ENCODE measurements at regions not wholly inside any gene's neighbourhood (a gene's known extent, or its start where the extent isn't known, plus 50 kb on each side); places are given as distances from the start of the nearest gene placed in this dataset.
A peak's percentile ranks its signal among the peaks of the same experiment; 100 is the strongest.

GRCh38 chr9:81031422-81032029, 657.8 kb downstream of the TLE1 start:
- TF ChIP-seq CTCF (conservative IDR thresholded peaks at IDR 0.05): no peak
- TF ChIP-seq EZH2 (IDR thresholded peaks at IDR 0.05; ENCODE audit: low read depth): no peak
- intact Hi-C loops (cut with micrococcal nuclease; ENCODE audit: unreplicated experiment): loop anchor here (1.0 kb wide), 1 partner anchor 528 kb away; no protein-coding TSS in a partner anchor
- H3K27me3 ChIP-seq (ENCODE audit: insufficient read depth, low read depth): no peaks in the 10 kb centered on the region
- H2AFZ ChIP-seq: no peak overlapping the region
- CTCF ChIA-PET: no interaction called here
- no peaks in the 10 kb centered on the region for H3K9me2 ChIP-seq (ENCODE audit: insufficient read depth)
- H3K9me3 ChIP-seq (ENCODE audit: insufficient read depth, low read depth): peaks cover 5% of the 10 kb centered on the region
- H3K4me2 ChIP-seq: no peak overlapping the region
- POLR2A ChIA-PET (ENCODE audit: unreplicated experiment): no interaction called here
- BruUV-seq (replicated peaks): no TSS peak
- no peak overlapping the region for H3K27ac ChIP-seq
- no peak overlapping the region for H3K4me3 ChIP-seq
- peaks cover 5% of the 10 kb centered on the region; the same call in 1 of the 2 replicates for H3K4me1 ChIP-seq (replicated peaks; ENCODE audit: insufficient read depth)
- no peak for DNase-seq
- H3K79me2 ChIP-seq (ENCODE audit: low read depth): no peaks in the 10 kb centered on the region
- H4K20me1 ChIP-seq (ENCODE audit: insufficient read depth): no peaks in the 10 kb centered on the region
- peaks cover 5% of the 10 kb centered on the region; the same call in 1 of the 2 replicates for H3K36me3 ChIP-seq (ENCODE audit: low read depth)
- H3F3A ChIP-seq (ENCODE audit: insufficient read depth, low read depth): peaks cover 7% of the 10 kb centered on the region; the same call in 1 of the 2 replicates

GRCh38 chr9:81030027-81030426, 659.3 kb downstream of the TLE1 start:
- Histone ChIP-seq H2AFZ (no peak overlapping the region), H3K4me1 (replicated peaks; ENCODE audit: insufficient read depth) (peaks cover 5% of the 10 kb centered on the region; the same call in 1 of the 2 replicates), H3K79me2 (ENCODE audit: low read depth) (no peaks in the 10 kb centered on the region), H3K4me3 (no peak overlapping the region), H3K27ac (no peak overlapping the region), H3K36me3 (ENCODE audit: low read depth) (peaks cover 5% of the 10 kb centered on the region; the same call in 1 of the 2 replicates), H3K4me2 (no peak overlapping the region), H4K20me1 (ENCODE audit: insufficient read depth) (no peaks in the 10 kb centered on the region), H3F3A (ENCODE audit: insufficient read depth, low read depth) (peaks cover 7% of the 10 kb centered on the region; the same call in 1 of the 2 replicates), H3K27me3 (ENCODE audit: insufficient read depth, low read depth) (no peaks in the 10 kb centered on the region), H3K9me3 (ENCODE audit: insufficient read depth, low read depth) (peaks cover 5% of the 10 kb centered on the region), H3K9me2 (ENCODE audit: insufficient read depth) (no peaks in the 10 kb centered on the region)
- TF ChIP-seq EZH2 (IDR thresholded peaks at IDR 0.05; ENCODE audit: low read depth) (no peak), CTCF (conservative IDR thresholded peaks at IDR 0.05) (no peak)
- ChIA-PET CTCF (no interaction called here), POLR2A (ENCODE audit: unreplicated experiment) (no interaction called here)
- BruUV-seq (replicated peaks): no TSS peak
- DNase-seq: no peak
- intact Hi-C loops (cut with micrococcal nuclease; ENCODE audit: unreplicated experiment): no loop called here

GRCh38 chr9:81028504-81028903, 660.8 kb downstream of the TLE1 start:
- CTCF ChIA-PET: no interaction called here
- no TSS peak for BruUV-seq (replicated peaks)

More at GRCh38 chr9:81028504-81028903, 660.8 kb downstream of the TLE1 start:
- Histone ChIP-seq H4K20me1 (ENCODE audit: insufficient read depth) (no peaks in the 10 kb centered on the region), H3F3A (ENCODE audit: insufficient read depth, low read depth) (peaks cover 7% of the 10 kb centered on the region; the same call in 1 of the 2 replicates), H3K79me2 (ENCODE audit: low read depth) (no peaks in the 10 kb centered on the region), H3K36me3 (ENCODE audit: low read depth) (peaks cover 5% of the 10 kb centered on the region; the same call in 1 of the 2 replicates), H3K4me2 (0 out of 2 replicates have a peak overlapping the region, but pooled peaks have one; percentile 25), H3K4me3 (no peak overlapping the region), H3K27me3 (ENCODE audit: insufficient read depth, low read depth) (no peaks in the 10 kb centered on the region), H3K9me2 (ENCODE audit: insufficient read depth) (no peaks in the 10 kb centered on the region), H3K9me3 (ENCODE audit: insufficient read depth, low read depth) (peaks cover 5% of the 10 kb centered on the region), H3K4me1 (replicated peaks; ENCODE audit: insufficient read depth) (peaks cover 5% of the 10 kb centered on the region; the same call in 1 of the 2 replicates), H2AFZ (no peak overlapping the region), H3K27ac (no peak overlapping the region)
- intact Hi-C loops (cut with micrococcal nuclease; ENCODE audit: unreplicated experiment): loop anchor here (2.0 kb wide), 1 partner anchor 360 kb away; no protein-coding TSS in a partner anchor
- POLR2A ChIA-PET (ENCODE audit: unreplicated experiment): no interaction called here
- TF ChIP-seq EZH2 (IDR thresholded peaks at IDR 0.05; ENCODE audit: low read depth): no peak
- no peak for TF ChIP-seq CTCF (conservative IDR thresholded peaks at IDR 0.05)
- peak; percentile 31 to 86 for DNase-seq
